ENCODE measurements at regions not wholly inside any gene's neighbourhood (a gene's known extent, or its start where the extent isn't known, plus 50 kb on each side); places are given as distances from the start of the nearest gene placed in this dataset.

DNA sequence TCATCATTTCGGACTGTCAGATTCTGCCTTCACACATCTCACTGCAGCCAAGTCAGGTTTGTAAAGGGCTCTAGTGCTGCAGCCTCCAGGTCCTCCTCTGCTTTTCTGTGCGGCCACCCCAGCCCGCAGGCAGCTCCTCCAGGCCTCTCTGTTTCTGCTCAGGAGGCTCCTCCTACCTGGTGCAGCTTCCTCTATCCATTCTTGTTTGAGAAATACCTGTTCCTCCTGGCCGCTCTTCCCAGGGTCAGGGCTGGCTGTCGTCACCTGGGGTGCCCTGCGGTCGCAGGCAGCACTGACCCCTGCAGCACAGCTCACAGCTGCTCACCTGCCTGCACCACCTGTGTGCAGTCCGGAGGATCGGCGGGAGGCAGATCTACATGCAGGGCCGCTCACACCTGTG is 387.7 kb upstream of the IRX4 start:
- H3K27ac ChIP-seq (ENCODE audit: low read depth in 1 of 2, low read length in 1 of 2): no peak overlapping the region
- no peaks in the 10 kb centered on the region for H3K36me3 ChIP-seq (ENCODE audit: control insufficient read depth in 2 of 2, insufficient read depth in 2 of 2, low read length in 1 of 2)
- 81% methylated on average over 11 of the region's 11 CpGs for WGBS
- no peak for DNase-seq (ENCODE audit: low read depth in 6 of 9, low spot score in 9 of 9)
- H3K4me3 ChIP-seq (ENCODE audit: low read length in 2 of 2): no peak overlapping the region
- no peaks in the 10 kb centered on the region for H3K27me3 ChIP-seq (ENCODE audit: control insufficient read depth in 2 of 2, insufficient read depth in 1 of 2, low read length in 1 of 2)
- H3K9me3 ChIP-seq (ENCODE audit: control insufficient read depth in 2 of 2, insufficient read depth in 1 of 2, low read length in 1 of 2): peaks cover 0 to 2% of the 10 kb centered on the region in 2 donors
- H3K4me1 ChIP-seq (ENCODE audit: control insufficient read depth in 2 of 2, insufficient read depth in 2 of 2, low read length in 2 of 2): no peaks in the 10 kb centered on the region

DNA sequence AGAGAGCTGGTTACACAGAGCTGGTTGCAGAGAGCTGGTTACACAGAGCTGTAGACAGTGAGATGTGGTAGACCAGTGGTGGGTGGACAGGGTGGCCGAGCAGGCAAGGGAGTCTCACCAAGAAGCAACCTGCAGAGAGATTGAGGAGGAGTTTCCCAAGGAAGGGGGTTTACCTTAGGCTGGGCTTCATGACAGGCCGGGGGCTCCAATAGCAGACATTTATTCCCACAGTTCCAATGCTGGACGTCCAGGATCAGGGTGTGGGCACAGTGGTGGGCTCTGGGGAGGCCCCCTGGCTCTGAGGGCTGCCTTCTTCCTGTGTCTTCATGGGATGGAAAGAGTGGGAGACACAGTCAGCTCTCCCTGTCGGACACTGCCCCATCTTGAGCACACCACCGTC is 386.9 kb upstream of the IRX4 start:
- 90% methylated on average over 5 of the region's 5 CpGs for WGBS
- Histone ChIP-seq H3K9me3 (ENCODE audit: control insufficient read depth in 2 of 2, insufficient read depth in 1 of 2, low read length in 1 of 2) (peaks cover 0 to 2% of the 10 kb centered on the region in 2 donors), H3K36me3 (ENCODE audit: control insufficient read depth in 2 of 2, insufficient read depth in 2 of 2, low read length in 1 of 2) (no peaks in the 10 kb centered on the region), H3K27ac (ENCODE audit: low read depth in 1 of 2, low read length in 1 of 2) (no peak overlapping the region), H3K4me3 (ENCODE audit: low read length in 2 of 2) (no peak overlapping the region), H3K27me3 (ENCODE audit: control insufficient read depth in 2 of 2, insufficient read depth in 1 of 2, low read length in 1 of 2) (no peaks in the 10 kb centered on the region), H3K4me1 (ENCODE audit: control insufficient read depth in 2 of 2, insufficient read depth in 2 of 2, low read length in 2 of 2) (no peaks in the 10 kb centered on the region)
- no peak for DNase-seq (ENCODE audit: low read depth in 6 of 9, low spot score in 9 of 9)

DNA sequence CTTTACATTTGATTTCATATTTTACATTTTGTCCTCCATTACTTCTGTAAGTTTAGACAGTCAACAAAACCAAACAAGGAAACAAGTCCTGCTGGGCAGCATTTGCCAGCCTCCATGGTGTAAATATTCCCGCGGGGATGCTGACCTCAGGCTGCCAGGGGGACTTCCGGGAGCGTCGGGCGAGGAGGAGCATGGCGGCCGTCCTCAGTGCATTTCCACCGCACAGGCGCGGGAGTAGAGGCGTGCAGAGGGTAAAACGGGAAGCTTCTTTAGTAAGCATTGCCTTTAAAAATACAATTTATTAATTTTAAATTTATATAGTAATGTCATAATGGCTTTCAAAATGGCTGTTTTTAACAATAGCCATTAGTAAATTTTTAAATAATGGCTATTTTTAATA is 385.3 kb upstream of the IRX4 start:
- no peaks in the 10 kb centered on the region for H3K27me3 ChIP-seq (ENCODE audit: control insufficient read depth in 2 of 2, insufficient read depth in 1 of 2, low read length in 1 of 2)
- no peak overlapping the region for H3K27ac ChIP-seq (ENCODE audit: low read depth in 1 of 2, low read length in 1 of 2)
- peaks cover 0 to 2% of the 10 kb centered on the region in 2 donors for H3K9me3 ChIP-seq (ENCODE audit: control insufficient read depth in 2 of 2, insufficient read depth in 1 of 2, low read length in 1 of 2)
- WGBS: 96% methylated on average over 13 of the region's 13 CpGs
- H3K4me1 ChIP-seq (ENCODE audit: control insufficient read depth in 2 of 2, insufficient read depth in 2 of 2, low read length in 2 of 2): no peaks in the 10 kb centered on the region
- DNase-seq (ENCODE audit: low read depth in 6 of 9, low spot score in 9 of 9): no peak
- H3K4me3 ChIP-seq (ENCODE audit: low read length in 2 of 2): no peak overlapping the region
- no peaks in the 10 kb centered on the region for H3K36me3 ChIP-seq (ENCODE audit: control insufficient read depth in 2 of 2, insufficient read depth in 2 of 2, low read length in 1 of 2)

DNA sequence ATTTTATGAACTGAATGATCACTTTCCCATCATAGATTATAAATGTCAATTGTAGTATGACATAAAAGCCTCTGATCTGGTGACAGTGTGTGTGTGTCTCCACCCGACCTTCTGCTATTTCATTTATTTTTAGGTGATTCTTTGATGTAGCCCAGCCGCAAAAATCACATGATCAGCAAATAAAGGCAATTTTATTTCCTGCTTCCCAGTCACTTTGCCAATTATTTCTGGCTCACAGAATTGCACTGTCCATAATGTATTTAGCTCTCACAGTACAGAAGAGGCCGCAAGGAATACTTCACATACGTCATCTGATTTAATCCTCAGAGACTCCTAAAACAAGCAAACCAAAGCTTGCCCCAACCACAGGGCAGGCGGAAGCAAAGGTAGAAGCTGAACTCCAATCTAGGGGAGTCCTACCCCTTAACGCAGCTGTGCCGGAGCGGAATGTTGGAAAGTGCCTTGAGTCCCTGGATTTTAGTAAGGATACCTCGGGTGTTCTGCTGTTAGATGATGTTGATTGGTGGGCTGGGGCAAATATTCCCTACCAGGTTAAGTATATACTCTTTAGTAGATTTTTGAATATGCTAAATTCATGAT is 384.0 kb upstream of the IRX4 start:
- no peaks in the 10 kb centered on the region for H3K27me3 ChIP-seq (ENCODE audit: control insufficient read depth in 2 of 2, insufficient read depth in 1 of 2, low read length in 1 of 2)
- H3K4me3 ChIP-seq (ENCODE audit: low read length in 2 of 2): no peak overlapping the region
- no peaks in the 10 kb centered on the region for H3K4me1 ChIP-seq (ENCODE audit: control insufficient read depth in 2 of 2, insufficient read depth in 2 of 2, low read length in 2 of 2)
- no peaks in the 10 kb centered on the region for H3K9me3 ChIP-seq (ENCODE audit: control insufficient read depth in 2 of 2, insufficient read depth in 1 of 2, low read length in 1 of 2)
- H3K36me3 ChIP-seq (ENCODE audit: control insufficient read depth in 2 of 2, insufficient read depth in 2 of 2, low read length in 1 of 2): no peaks in the 10 kb centered on the region
- DNase-seq (ENCODE audit: low read depth in 6 of 9, low spot score in 9 of 9): no peak
- H3K27ac ChIP-seq (ENCODE audit: low read depth in 1 of 2, low read length in 1 of 2): no peak overlapping the region
- 83% methylated on average over 9 of the region's 9 CpGs for WGBS

DNA sequence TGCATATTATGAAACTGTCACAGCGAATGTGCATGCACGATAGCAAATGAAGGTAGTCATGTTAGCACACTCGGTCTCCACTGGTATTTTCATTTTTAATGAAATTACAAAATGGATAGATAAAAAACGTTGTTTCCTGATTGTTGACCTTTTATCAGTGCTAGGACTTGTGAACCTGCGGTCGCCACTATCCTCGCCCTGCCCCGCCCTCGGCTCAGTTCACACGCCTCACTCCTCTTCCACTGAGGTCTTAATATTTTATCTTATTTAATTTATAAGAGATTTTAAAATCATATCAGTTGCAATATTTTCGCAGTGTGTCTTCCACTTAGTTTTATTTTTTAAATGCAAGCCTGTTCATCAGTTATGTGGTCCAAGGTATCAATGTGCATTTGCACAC is 382.6 kb upstream of the IRX4 start:
- no peak overlapping the region for H3K27ac ChIP-seq (ENCODE audit: low read depth in 1 of 2, low read length in 1 of 2)
- H3K4me3 ChIP-seq (ENCODE audit: low read length in 2 of 2): no peak overlapping the region
- no peaks in the 10 kb centered on the region for H3K27me3 ChIP-seq (ENCODE audit: control insufficient read depth in 2 of 2, insufficient read depth in 1 of 2, low read length in 1 of 2)
- no peaks in the 10 kb centered on the region for H3K36me3 ChIP-seq (ENCODE audit: control insufficient read depth in 2 of 2, insufficient read depth in 2 of 2, low read length in 1 of 2)
- H3K4me1 ChIP-seq (ENCODE audit: control insufficient read depth in 2 of 2, insufficient read depth in 2 of 2, low read length in 2 of 2): no peaks in the 10 kb centered on the region
- H3K9me3 ChIP-seq (ENCODE audit: control insufficient read depth in 2 of 2, insufficient read depth in 1 of 2, low read length in 1 of 2): no peaks in the 10 kb centered on the region
- DNase-seq (ENCODE audit: low read depth in 6 of 9, low spot score in 9 of 9): no peak
- 96% methylated on average over 11 of the region's 11 CpGs for WGBS

DNA sequence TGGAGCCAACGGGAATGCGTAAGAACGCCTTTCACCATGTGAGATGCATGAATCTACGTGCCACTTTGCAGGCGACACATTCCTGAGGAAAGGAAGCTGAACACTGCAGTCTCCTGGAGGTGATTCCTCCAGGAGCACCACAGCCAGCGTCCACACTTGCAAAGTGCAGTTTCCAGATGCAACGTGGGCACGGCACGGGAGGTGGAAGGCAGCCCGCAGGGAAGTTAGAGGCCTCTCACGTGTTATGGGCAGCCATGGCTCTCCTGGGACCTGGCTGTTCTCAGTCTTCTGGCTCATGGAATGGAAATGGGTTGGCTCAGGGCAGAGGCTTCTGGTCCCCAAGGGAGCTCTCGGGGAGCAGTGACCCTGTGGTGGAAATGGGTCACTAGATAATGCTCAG is 381.0 kb upstream of the IRX4 start:
- Histone ChIP-seq H3K4me1 (ENCODE audit: control insufficient read depth in 2 of 2, insufficient read depth in 2 of 2, low read length in 2 of 2) (no peaks in the 10 kb centered on the region), H3K36me3 (ENCODE audit: control insufficient read depth in 2 of 2, insufficient read depth in 2 of 2, low read length in 1 of 2) (no peaks in the 10 kb centered on the region), H3K4me3 (ENCODE audit: low read length in 2 of 2) (no peak overlapping the region), H3K27me3 (ENCODE audit: control insufficient read depth in 2 of 2, insufficient read depth in 1 of 2, low read length in 1 of 2) (no peaks in the 10 kb centered on the region), H3K9me3 (ENCODE audit: control insufficient read depth in 2 of 2, insufficient read depth in 1 of 2, low read length in 1 of 2) (no peaks in the 10 kb centered on the region), H3K27ac (ENCODE audit: low read depth in 1 of 2, low read length in 1 of 2) (no peak overlapping the region)
- WGBS: 91% methylated on average over 12 of the region's 12 CpGs
- no peak for DNase-seq (ENCODE audit: low read depth in 6 of 9, low spot score in 9 of 9)

DNA sequence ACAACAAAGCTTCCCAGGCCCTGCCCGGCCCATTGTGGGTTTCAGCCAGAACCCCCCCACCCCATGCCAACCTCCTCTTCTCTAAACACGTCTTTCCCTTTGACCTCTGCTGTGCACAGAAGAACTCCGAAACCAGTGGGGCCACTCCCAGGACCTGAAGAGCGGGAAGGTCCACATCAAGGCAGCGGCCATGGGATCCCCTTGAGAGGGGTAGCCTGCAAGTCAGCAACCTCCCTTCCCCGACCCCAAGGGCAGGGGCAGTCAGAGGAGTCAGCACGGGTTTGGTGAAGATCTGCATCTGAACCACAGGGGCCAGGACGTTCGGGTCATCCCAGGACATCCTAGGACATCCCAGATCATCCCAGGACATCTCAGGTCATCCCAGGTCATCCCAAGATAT is 379.9 kb upstream of the IRX4 start:
- WGBS: 85% methylated on average over 9 of the region's 9 CpGs

DNA sequence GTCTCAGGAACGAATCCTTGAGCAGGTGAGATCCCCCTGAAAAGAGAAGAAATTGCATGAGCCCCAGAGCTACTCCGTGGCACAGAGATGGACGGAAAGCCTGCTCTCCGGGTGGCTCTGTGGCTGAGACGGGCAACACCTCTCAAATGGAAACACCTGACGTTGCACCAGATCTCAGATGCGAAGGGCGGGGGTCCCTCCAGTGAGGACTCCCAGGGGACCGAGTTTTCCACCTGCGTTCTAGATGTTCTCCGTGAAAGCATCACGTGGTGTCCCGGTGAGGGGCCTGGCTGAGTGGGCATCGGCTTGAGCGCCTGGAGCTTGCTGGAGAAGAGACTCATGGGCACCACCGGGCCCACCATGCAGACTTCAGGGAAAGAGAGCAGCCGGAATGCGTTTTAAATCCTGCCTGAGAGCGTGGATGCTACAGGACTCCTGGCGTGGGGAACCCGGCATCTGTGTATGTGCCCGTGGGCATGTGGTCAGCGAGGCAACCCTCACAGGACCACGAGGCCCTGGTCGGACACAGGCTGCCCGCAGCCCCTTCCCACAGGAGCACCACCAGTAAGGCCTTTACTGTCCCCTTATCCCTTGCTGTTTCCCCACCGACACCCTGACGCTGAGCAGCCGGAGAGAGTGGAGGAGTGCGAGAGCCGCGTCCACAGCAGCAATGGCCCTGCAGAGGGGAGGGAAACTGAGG is 378.4 kb upstream of the IRX4 start:
- no peaks in the 10 kb centered on the region for H3K36me3 ChIP-seq (ENCODE audit: control insufficient read depth in 2 of 2, insufficient read depth in 2 of 2, low read length in 1 of 2)
- H3K4me3 ChIP-seq (ENCODE audit: low read length in 2 of 2): no peak overlapping the region
- no peaks in the 10 kb centered on the region for H3K27me3 ChIP-seq (ENCODE audit: control insufficient read depth in 2 of 2, insufficient read depth in 1 of 2, low read length in 1 of 2)
- no peak overlapping the region for H3K27ac ChIP-seq (ENCODE audit: low read depth in 1 of 2, low read length in 1 of 2)
- no peaks in the 10 kb centered on the region for H3K4me1 ChIP-seq (ENCODE audit: control insufficient read depth in 2 of 2, insufficient read depth in 2 of 2, low read length in 2 of 2)
- DNase-seq (ENCODE audit: low read depth in 6 of 9, low spot score in 9 of 9): no peak
- 94% methylated on average over 32 of the region's 32 CpGs for WGBS
- no peaks in the 10 kb centered on the region for H3K9me3 ChIP-seq (ENCODE audit: control insufficient read depth in 2 of 2, insufficient read depth in 1 of 2, low read length in 1 of 2)

More for the DNA sequence above, 379.9 kb upstream of the IRX4 start:
- DNase-seq (ENCODE audit: low read depth in 6 of 9, low spot score in 9 of 9): no peak
- no peak overlapping the region for H3K27ac ChIP-seq (ENCODE audit: low read depth in 1 of 2, low read length in 1 of 2)
- no peak overlapping the region for H3K4me3 ChIP-seq (ENCODE audit: low read length in 2 of 2)
- no peaks in the 10 kb centered on the region for H3K36me3 ChIP-seq (ENCODE audit: control insufficient read depth in 2 of 2, insufficient read depth in 2 of 2, low read length in 1 of 2)
- H3K9me3 ChIP-seq (ENCODE audit: control insufficient read depth in 2 of 2, insufficient read depth in 1 of 2, low read length in 1 of 2): no peaks in the 10 kb centered on the region
- H3K4me1 ChIP-seq (ENCODE audit: control insufficient read depth in 2 of 2, insufficient read depth in 2 of 2, low read length in 2 of 2): no peaks in the 10 kb centered on the region
- H3K27me3 ChIP-seq (ENCODE audit: control insufficient read depth in 2 of 2, insufficient read depth in 1 of 2, low read length in 1 of 2): no peaks in the 10 kb centered on the region

DNA sequence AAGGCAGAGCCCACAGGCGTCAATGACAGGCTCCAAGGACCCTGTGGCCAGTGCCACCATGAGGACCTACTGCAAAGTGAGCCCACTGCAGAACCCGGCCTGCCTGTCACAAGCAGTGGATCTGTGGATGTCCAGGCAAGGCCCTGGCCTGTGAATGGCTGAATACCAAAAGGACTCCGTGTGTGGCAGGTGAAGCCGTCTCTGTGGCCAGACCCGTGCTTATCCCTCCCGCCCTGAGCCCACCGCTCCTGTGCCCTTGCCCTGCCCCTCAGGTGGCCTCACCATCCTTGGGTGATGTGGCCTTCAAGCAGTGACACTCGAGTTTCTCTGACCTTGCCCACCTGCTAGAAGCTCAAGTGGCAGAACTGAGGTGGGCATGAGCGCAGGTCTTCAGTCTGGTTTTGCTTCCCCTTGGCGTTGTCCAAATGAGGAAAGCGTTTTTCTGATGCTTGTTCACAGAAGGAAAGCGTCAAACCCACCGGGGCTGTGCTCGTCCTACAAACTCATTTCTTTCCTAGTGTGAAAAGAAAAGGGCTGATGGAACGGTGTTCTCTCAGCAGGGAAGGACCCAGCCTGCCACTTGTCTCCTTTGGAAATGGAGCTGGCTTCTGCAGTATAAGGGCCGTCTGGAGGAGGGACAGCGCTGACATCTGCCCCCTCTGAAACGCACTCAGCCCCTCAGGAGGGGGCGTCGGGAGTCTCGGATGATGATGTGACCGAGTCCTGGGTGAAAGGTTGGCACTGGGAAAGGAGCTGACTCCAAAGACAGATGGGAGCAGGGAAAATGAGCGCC is 377.7 kb upstream of the IRX4 start:
- WGBS: 90% methylated on average over 23 of the region's 23 CpGs
- no peak overlapping the region for H3K4me3 ChIP-seq (ENCODE audit: low read length in 2 of 2)
- H3K36me3 ChIP-seq (ENCODE audit: control insufficient read depth in 2 of 2, insufficient read depth in 2 of 2, low read length in 1 of 2): no peaks in the 10 kb centered on the region
- H3K27me3 ChIP-seq (ENCODE audit: control insufficient read depth in 2 of 2, insufficient read depth in 1 of 2, low read length in 1 of 2): no peaks in the 10 kb centered on the region
- no peak overlapping the region for H3K27ac ChIP-seq (ENCODE audit: low read depth in 1 of 2, low read length in 1 of 2)
- H3K4me1 ChIP-seq (ENCODE audit: control insufficient read depth in 2 of 2, insufficient read depth in 2 of 2, low read length in 2 of 2): no peaks in the 10 kb centered on the region
- no peaks in the 10 kb centered on the region for H3K9me3 ChIP-seq (ENCODE audit: control insufficient read depth in 2 of 2, insufficient read depth in 1 of 2, low read length in 1 of 2)
- DNase-seq (ENCODE audit: low read depth in 6 of 9, low spot score in 9 of 9): no peak

All from thymus (tissue), 11 donors.